ENCODE measurements at regions not wholly inside any gene's neighbourhood (a gene's known extent, or its start where the extent isn't known, plus 50 kb on each side); places are given as distances from the start of the nearest gene placed in this dataset.

- no peak for TF ChIP-seq EGR1 (IDR thresholded peaks at IDR 0.05)
- TF ChIP-seq NFIC (IDR thresholded peaks at IDR 0.05), result no peak
- TF ChIP-seq RAD21 (IDR thresholded peaks at IDR 0.05; ENCODE audit: low read depth), result no peak
- no peak for TF ChIP-seq YY1 (IDR thresholded peaks at IDR 0.05; ENCODE audit: low read depth)
- no peak for TF ChIP-seq EP300 (IDR thresholded peaks at IDR 0.05; ENCODE audit: borderline replicate concordance)
- no peak for TF ChIP-seq TAF1 (IDR thresholded peaks at IDR 0.05; ENCODE audit: low read depth)
- TF ChIP-seq MAX (IDR thresholded peaks at IDR 0.05), result no peak
- no peak for TF ChIP-seq REST (IDR thresholded peaks at IDR 0.05; ENCODE audit: low read depth)
- TF ChIP-seq FOXM1 (IDR thresholded peaks at IDR 0.05; ENCODE audit: borderline replicate concordance, low read depth), result no peak
Measured at GRCh38 chr6:6746333-6746969, 157.9 kb downstream of the LY86 start.

Measured in Ishikawa (cell line).